Vagina (tissue), 2 donors: ENCODE measurements at regions not wholly inside any gene's neighbourhood (a gene's known extent, or its start where the extent isn't known, plus 50 kb on each side); places are given as distances from the start of the nearest gene placed in this dataset.

Experiments used
- POLR2A ChIP-seq, 2 donors: fragments of 450-650 bp; IDR thresholded peaks; one replicate each; pipeline ENCODE4 v1.6.1; 2017; ENCODE audit warnings: antibody characterized with exemption in 2 of 2, mild to moderate bottlenecking in 2 of 2, moderate library complexity in 2 of 2
- POLR2AphosphoS5 ChIP-seq, 2 donors: sonication (generic); formaldehyde crosslinking; IDR thresholded peaks; one replicate each; pipeline ENCODE4 v1.9.0; 2017; ENCODE audit warnings: antibody characterized with exemption in 2 of 2, mild to moderate bottlenecking in 2 of 2, low read depth in 1 of 2; ENCODE audit not compliant: insufficient read depth in 1 of 2

GRCh38 chr12:113742801-113743200 lies 223.3 kb downstream of the RBM19 start:
- no peak for TF ChIP-seq POLR2AphosphoS5 (IDR thresholded peaks at IDR 0.05; ENCODE audit: insufficient read depth in 1 of 2, low read depth in 1 of 2)
- no peak for TF ChIP-seq POLR2A (IDR thresholded peaks at IDR 0.05)
